Stimulated activated naive CD4-positive, alpha-beta T cell treated with Interleukin-2 at 50 U/mL for 16 hours (primary cell): ENCODE measurements at regions not wholly inside any gene's neighbourhood (a gene's known extent, or its start where the extent isn't known, plus 50 kb on each side); places are given as distances from the start of the nearest gene placed in this dataset.

ENCODE experiments used
- DNase-seq: peaks from one replicate; lab custom pipeline; 2025; lab: John Stamatoyannopoulos, UW

DNA sequence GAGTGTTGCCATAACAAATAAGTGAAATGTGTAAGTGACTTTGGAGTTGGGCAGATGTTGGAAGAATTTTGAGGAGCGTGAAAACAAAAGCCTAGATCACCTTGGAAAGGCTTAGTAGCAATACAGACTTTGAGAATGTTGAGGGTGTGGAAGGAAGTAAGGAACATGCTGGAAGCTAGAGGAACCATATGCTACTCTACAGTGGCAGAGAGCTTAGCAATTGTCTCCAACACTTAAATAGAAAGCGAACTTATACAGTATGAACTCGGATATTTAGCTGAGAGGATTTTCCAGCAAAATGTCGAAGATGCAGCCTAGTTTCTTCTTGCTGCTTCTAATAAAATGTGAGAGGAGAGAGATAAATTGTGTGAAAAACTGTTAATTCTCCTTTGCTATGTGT lies 271.2 kb downstream of the ADRA2A start:
- DNase-seq = no peak

DNA sequence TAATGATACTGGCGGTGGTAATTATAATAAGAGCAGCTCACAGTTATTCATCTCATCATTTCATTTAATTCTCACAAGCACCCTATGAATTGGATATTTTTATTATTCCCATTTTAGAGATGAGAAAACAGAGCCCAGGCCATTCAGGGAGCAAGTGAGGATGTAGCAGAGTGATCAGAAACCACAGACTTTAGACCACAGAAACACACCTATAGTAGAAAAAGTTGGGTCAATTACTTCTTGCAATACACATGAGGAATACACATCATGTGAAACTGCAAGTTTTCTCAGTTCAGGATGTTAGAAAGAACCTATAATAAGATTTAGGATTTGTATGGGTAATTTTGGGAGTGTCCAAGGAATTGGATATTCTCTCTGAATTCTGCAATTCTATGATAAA lies 278.0 kb downstream of the ADRA2A start:
- DNase-seq = no peak

DNA sequence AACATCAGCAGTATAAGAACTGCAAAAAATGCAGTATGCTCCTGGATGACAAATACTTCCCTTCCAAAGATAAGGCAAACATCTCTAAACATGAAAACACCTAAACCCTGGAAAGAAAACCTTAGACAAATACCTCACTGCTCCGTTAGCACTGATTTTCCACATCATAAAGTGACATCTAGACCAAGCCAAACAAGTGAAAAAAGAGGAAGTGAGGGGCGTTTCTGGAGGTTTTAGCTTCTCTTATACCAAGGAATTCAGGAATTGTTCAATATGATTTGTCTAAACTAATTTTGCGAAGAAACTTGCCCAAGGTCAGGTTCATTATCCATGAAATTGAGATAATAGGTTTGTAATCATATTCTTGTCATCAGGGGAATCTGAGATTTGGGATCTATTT lies 279.7 kb downstream of the ADRA2A start:
- no peak for DNase-seq

DNA sequence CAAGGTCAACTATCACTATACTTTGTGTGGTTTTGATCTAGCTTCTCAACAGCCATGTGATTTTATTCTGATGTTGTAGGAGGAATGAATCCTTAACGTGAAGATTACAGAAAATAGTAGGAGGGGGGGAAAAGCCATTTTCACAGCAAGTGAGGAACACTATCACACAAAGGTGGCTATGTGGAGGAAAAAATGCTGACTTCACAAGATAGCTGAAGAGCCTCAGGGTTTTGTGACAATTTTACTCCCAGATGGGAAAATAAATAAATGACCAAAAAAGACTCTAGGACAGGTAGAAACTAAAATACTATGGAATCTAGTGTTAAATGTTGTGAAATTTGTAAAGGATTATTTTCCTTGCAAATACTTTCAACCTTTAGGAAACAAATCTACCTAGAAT lies 281.0 kb downstream of the ADRA2A start:
- DNase-seq = no peak

DNA sequence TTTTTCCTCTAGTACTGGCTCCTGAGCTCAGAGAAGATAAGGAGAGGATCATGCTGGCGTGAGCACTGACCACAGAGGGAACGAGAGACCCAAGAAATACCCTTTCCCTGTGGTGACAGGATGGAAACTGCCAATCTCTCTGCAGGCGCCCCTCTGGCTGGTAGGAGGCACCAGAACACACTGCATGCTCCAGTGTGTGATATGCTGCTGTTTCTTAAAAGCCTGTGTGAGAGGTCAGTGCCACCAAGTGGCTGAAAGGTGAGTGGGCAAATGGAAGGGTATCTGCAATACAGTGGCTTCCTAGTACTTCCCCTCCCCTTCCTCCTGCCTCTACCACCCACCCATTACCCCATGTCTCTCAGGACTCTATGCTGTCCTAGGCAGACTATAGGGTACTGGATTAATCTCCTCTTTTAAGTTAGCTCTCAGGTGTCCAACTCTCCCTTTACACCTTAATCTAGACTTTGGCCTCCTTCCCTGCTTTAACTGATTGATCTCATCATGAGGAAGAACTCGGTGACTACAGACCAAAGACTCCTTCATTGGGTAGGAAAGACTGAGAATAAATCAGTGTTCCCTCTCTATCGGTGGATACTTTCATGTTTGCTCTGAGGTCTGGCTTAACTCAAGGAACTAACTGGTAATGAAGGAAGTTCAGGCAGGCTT lies 283.6 kb downstream of the ADRA2A start:
- no peak for DNase-seq

DNA sequence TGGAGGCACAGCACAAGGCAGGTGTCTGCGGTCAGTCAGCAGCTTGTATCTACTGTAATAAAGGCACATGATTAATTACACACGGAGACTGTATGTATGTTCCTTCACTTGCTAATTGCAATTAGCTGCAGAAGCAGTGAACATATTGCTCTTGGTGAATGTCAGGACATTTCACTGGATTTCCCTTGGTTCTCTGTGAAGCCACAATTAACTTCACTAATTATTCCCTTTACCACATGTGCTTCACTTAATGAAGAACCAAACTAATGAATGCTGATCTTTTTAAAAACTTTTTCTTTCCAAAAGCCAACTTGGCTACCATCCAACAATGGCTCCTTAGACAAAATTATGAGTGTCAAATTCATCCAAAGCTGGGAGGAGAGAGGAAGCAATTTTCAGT lies 290.7 kb downstream of the ADRA2A start:
- DNase-seq = no peak

DNA sequence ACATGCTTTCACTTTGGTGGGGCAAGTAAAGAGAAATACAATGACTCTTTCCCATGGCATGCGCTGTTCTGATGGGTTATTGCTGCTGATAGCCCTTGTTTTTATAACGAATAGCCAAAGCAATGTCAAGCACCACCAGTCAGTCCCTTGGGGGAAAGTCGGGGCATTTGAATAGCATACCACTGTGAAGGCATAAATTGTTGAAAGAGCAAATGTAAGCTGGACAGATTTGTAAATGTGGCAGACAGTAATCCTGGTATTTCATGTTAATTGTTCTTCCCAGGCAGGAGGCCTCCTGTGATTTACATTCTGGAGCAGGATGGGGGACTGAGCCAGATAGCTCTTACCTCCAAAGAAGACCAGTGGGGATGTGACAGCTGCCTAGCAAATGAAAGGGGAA lies 293.3 kb downstream of the ADRA2A start:
- no peak for DNase-seq

DNA sequence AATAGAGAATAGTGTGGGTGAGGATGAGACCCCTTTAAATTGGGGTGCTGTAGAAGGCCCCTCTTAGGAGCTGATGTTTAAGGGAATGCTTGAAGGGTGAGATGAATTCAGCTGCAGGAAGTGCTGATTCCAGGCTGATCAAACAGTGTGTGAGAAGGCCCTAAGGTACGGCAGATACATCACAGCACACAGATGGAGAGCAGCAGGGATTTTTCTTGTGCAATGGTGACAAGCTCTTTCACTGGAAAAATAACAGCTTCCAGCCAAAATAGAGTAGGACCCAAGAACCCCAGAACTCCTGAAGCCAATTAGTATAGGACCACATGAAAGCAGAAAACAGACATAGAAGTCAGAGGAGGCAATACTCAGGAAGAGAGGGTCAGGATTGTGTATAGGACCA lies 296.9 kb downstream of the ADRA2A start:
- DNase-seq = no peak

DNA sequence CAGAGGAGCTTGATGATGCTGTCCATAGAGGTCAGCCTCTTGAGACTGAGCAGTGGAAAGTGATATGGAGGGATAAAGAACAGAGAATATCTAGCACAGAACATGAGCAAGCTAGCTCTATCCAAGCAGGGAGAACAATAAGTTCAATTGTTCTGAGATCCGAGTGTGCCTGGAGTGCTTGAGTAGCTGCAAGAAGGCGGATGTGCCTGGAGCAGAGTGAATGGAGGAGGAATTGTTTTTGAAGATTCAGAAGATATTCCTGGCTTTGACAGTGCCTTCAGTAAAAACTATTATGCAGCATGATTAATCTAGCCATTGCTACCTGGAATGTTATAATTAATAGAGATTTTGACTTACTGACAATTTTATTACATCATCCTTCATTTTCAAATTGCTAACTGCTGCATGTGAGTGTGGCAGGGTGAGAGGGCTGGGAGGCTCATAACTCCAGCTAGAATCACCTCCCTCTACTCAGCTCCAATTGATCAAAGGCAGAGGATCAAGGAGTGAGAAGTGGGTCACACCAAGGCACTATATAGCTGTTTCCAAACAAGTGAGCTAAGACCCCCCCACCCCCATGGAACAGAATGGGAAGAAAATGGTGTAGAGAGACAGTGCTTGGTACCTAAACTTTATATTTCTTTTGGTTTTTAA lies 302.8 kb downstream of the ADRA2A start:
- DNase-seq = no peak

DNA sequence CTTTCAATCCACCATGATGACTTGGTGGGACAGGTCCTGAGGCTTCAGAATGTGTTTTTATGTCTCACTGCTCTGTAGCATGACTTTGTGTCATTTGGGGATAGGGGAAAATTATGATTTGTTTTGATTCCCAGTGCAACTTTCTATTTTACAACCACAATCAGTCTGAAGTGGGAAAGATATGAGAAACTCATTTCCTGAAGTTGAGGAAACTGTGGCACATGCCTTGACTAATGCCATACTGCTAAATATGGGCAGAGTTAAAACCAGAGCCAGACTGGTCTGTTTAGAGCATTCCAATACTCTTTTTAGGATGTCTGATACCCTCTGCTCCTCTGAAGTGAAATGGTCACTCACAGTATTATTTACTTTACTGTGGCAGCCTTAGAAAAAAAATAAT lies 307.7 kb downstream of the ADRA2A start:
- DNase-seq = no peak

DNA sequence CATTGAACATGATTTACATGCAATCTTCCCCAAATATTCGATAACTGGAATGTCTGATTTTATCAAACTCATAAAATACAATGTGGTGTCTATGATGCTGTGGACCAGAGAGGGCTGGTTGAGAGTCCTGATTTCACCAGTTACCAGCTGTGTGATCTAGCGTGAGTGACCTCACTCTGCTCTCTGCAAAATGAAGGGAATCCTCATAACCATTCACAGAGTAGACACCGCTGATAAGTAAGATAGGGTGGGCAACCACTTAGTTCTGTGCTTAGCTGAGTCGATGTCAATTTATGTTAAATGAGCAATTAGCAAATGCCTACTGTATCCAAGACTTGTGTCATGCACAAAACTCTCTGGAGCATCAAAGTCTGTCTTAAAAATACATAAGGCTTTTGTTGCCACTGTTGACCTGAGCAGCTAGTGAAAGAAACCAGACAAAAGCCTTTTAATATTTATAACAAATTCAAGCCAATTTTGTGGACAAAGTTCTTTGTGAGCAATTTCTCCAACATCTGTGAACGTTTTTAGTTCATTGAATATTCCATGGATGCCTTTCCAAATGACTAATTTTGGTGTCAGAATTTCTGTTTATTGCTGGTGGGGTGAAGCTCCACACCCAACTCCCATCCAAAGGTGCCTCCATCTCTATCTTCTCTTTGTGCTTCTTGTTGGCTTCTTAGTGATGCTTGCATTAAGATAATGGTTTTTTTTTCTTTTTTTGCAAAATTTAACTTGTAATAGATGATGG lies 314.2 kb downstream of the ADRA2A start:
- DNase-seq = no peak

DNA sequence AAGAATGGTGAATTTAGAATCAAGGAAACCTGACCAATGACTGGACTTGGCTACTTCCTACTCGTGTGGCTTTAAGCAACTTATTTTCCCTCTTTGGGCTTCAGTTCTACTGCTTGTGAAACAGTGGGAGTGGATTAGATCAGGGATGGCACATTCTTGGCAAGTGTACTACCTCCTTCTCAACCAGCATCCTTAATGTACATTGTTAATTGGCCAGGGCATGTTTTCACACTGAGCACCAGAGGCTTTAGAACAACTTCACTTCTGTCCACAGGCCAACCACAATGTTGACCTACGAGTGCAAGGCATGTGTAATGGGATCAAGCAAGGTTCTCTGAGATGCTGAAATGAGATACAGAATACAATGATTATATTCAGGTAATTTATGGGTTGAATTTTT lies 315.3 kb downstream of the ADRA2A start:
- no peak for DNase-seq

DNA sequence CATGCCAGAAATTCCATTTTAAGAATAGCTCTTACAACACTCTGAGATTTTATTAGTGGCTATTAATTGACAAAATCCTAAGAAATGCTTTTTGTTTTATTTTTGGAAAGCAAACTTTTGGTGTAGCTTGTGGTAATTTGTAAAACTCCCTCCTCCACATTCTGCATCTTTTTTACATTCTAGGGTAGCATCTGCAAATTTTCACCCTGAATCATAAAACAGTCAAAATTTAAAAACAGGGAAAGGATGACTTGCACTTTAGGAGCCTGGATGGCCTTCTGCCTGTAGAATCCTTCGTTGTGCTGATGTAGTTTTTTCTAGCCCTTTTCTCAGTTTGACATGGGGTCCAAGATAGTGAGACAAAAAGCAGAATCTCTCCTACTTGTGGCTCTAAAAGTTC lies 316.1 kb downstream of the ADRA2A start:
- DNase-seq = no peak

DNA sequence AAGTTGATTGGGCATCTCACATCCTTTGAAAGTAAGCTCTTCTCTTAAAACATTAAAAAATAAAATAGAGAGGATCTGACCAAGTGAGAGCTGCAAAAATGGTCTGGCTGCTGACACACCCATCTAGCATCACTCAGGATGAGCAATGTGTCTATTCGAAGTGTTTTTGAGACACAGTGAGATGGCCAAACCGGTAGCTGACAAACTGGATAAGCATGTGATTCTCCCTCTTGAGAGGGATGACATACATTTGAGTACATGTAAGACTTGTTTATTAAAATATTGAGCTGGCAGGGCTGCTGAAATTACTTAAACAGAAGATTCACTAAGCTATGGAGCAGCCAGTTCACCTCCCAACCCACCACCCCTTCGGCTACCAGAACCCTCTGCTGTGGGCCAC lies 333.9 kb downstream of the ADRA2A start:
- DNase-seq = no peak

DNA sequence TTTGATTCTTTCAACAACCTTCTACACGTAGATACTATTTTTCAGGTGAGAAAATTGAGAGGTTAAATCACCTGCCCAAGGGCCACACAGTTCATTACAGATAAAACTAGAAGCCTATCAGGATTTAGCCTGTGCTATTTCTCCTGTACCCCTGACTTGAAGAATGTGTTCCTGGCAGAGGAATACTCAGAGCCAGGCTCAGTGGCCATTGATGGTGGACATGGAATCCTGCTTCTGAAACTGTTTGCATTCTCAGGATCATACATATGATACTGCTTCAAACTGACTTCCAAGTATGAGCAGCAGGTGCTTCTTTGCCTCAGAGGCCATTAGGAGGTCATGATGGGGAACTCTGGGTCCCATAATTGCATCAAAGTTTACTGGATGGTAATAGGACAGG lies 348.6 kb downstream of the ADRA2A start:
- DNase-seq = no peak

DNA sequence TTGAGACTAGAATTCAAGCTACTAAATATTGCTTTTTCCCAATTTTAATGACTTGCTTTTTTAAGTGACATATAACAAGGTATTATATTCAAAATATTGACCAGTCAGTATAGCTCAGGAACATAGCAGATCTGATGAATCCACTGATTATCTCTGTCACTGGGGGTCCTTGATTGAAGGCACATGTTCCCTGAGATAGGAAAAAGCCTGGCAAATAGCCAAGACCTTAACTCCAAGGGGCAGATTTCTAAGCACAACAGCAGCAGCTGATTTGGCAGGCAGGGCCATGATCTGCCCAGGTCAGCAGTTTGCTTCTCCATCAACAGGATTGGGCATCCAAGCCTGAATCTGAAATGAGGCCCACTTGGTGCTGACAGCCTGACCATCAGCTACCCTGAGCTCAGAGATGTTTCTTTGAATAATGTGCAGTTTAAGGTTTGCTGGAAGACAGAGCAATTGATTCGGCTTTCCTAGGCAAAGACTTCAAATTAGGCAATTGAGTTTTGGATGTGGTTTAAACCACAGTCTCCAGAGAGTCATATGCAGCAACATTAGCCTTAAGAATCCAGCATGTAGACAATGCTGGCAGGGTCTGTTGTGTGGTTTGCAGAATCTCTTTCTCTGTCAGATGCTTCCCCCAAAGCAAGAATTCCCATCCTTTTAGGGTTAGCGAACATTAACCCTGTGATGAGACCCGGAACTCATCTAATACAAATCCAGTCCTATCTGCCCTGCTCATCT lies 352.6 kb downstream of the ADRA2A start:
- no peak for DNase-seq

DNA sequence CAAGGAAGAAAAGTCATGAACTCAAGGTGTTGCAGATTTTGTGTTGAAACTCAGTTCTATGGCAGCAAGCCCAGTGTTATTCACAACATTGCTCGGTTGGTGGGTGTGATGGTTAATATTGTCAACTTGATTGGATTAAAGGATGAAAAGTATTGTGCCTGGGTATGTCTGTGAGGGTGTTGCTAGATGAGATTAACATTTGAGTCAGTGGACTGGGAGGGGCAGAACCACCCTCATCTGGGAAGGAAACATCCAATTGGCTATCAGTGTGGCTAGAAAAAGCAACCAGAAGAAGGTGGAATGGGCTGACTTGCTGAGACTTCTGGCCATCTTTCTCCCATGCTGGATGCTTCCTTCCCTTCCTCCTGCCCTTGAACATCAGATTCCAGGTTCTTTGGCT lies 353.2 kb downstream of the ADRA2A start:
- no peak for DNase-seq

DNA sequence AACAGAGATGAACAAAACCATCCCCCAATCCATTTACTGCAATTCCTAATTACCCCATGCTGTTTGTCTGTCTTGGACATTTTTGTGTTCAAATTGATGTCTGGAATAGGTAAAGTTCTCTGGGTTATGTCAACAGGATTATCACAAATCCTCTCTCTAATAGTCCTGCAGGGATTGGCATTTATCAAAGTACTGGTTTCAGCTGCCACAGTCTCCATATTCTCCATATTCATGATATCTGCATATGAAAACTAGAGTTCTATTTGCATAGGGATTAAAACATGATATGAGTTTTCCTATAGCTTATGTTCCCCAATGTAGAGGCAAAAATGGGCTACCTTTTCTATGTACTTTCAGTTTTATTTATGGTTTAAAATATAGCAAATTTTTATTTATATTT lies 355.8 kb downstream of the ADRA2A start:
- DNase-seq = no peak

DNA sequence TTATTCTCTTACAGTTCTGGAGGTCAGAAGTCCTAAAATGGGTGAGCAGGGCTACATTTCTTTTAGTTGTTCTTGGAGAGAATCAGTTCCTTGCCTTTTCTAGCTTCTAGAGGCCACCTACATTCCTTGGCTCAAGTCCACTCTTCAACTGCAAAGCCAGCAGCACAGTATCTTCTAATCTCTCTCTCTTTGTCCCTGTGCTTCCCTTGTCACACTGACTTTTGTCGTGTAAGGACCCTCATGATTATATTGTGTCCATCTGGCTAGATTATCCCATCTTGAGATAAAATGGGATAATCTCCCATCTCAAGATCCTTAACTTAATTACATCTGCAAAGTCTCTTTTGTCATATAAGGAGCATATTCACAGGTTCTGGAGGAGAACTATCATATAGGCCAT lies 359.0 kb downstream of the ADRA2A start:
- DNase-seq = no peak

DNA sequence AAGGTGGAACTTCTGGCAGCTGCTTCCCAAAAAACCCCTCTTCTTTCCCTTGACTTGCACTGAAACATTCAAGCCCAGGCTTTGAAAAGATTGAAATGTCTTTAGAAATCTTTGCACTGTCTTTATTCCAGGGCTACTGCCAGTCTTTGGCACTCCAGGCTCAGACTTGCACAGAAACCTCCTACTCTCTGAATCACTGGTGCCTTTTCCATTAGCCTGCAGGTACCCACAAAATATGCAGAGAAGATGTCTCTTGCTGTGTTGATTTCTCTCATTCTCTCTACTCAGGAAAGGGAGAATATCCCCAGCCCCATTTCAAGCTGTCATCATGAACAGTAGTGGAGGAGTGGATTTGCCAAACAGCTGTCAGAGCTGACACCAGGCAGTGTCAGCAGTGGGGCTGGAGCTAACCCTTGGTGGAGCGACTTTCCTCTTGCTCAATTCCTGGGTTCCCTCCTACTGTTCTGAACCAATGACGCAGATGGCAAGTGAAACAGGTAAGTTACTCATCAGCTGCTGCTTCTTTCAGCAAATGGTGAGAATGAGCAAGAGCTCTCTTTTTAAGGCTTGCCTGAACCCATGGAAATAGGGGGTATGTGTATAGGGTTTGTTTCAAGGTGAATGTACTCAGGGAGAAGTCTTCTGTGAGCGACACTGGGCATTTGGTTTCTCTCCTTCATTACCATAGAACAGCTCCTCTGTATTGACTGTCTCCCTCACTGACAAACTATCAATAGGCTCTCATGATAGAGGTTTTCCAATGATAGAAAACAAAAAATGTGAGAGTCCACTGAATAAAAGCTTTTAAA lies 362.4 kb downstream of the ADRA2A start:
- no peak for DNase-seq

DNA sequence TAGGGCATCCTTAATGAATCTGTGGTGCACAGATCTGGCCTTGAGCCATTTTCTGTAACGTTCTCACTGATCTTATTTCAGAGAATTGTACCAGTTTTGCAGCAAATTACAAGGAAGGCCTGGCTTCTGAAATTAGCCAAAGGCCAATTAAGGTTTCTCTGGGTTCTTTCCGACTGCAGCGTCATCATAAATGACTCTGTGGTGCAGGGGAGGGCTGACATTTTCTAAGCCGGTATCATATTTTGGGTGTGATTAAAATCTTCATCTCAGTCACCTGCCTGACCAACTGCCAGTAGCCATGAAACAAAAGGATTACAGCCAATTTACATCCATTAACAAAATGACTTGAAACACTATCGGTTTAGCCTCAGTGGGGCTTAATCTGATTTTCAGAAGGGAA lies 363.7 kb downstream of the ADRA2A start:
- no peak for DNase-seq

DNA sequence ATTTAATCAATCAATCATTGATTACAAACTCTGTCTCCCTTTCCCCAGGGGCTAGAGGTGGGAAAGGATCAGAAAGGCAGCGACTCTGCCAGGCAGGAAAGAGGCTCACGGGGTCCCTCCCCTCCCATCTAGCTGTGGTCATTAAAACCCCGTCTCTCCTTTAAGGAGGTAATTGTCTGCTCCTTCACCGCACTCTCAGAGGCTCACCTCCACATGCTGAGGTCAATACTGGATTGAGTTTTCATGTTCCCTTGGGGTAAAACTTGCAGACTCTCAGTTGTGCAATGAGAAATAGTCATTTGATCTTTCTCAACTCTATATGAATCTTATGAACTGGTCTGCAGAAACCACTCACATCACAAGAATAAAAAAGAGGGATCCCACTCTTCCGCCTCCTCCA lies 368.8 kb downstream of the ADRA2A start:
- DNase-seq = no peak
